H1 (cell line): ENCODE measurements at regions not wholly inside any gene's neighbourhood (a gene's known extent, or its start where the extent isn't known, plus 50 kb on each side); places are given as distances from the start of the nearest gene placed in this dataset.

ENCODE experiments used
- CTCF ChIA-PET: fragments of 300-600 bp; sonication (Branson Sonifier 250); formaldehyde crosslinking; loops from one replicate; lab custom pipeline; 2021; ENCODE audit not compliant: partially characterized antibody; lab: Charles Lee
- POLR2A ChIA-PET: fragments of 300-600 bp; sonication (Branson Sonifier 250); formaldehyde crosslinking; loops from one replicate; lab custom pipeline; 2021; ENCODE audit warnings: inconsistent platforms; ENCODE audit not compliant: partially characterized antibody; lab: Charles Lee
- DNase-seq, 2 experiments: peaks; one replicate each; pipeline versions ENCODE4 v3.0.0 to v3.0.0-alpha.2; 2010 to 2022; ENCODE audit warnings: low spot score in 2 of 2, low read depth in 1 of 2, mixed read lengths in 1 of 2
- FAIRE-seq: peaks from 2 replicates; lab custom pipeline; 2011; peaks lifted over from hg19 to GRCh38; lab: Jason Lieb, UNC
- H2AFZ ChIP-seq: 2 replicates; pipeline ENCODE4 v1.8.1; 2012; ENCODE audit warnings: low read length, inconsistent platforms
- H2AK5ac ChIP-seq: 2 replicates; pipeline ENCODE4 v1.6.1; 2013; ENCODE audit warnings: low read depth, low read length
- H2BK120ac ChIP-seq: replicated peaks from 2 replicates; pipeline ENCODE3; 2013; ENCODE audit warnings: low read depth, low read length, inconsistent platforms
- H2BK12ac ChIP-seq: 2 replicates; pipeline ENCODE4 v1.6.1; 2013; ENCODE audit warnings: low read depth, low read length
- H2BK15ac ChIP-seq: 2 replicates; pipeline ENCODE4 v1.6.1; 2013; ENCODE audit warnings: low read length
- H2BK20ac ChIP-seq: 2 replicates; pipeline ENCODE4 v1.6.1; 2013; ENCODE audit warnings: low read length
- H2BK5ac ChIP-seq: 2 replicates; pipeline ENCODE4 v1.6.1; 2013; ENCODE audit warnings: low read depth, low read length
- H3K14ac ChIP-seq: 2 replicates; pipeline ENCODE4 v1.6.1; 2013; ENCODE audit warnings: inconsistent platforms; ENCODE audit not compliant: insufficient read length
- H3K18ac ChIP-seq: 2 replicates; pipeline ENCODE4 v1.6.1; 2013; ENCODE audit warnings: low read length; ENCODE audit errors: extremely low read depth
- H3K23ac ChIP-seq: 2 replicates; pipeline ENCODE4 v1.6.1; 2013; ENCODE audit warnings: inconsistent platforms; ENCODE audit not compliant: insufficient read length
- H3K23me2 ChIP-seq: 2 replicates; pipeline ENCODE4 v1.6.1; 2013; ENCODE audit warnings: low read depth, low read length
- H3K27ac ChIP-seq: 2 replicates; pipeline ENCODE4 v1.6.1; 2011; ENCODE audit warnings: low read depth, low read length, inconsistent platforms
- H3K27me3 ChIP-seq, 4 experiments: replicated peaks in 1 of 4; 1 replicate in 1 of 4; 2 replicates in 3 of 4; pipeline versions ENCODE4 v1.6.1 to v1.8.1; 2011 to 2013; ENCODE audit warnings: low read length in 3 of 4, mild to moderate bottlenecking in 3 of 4, inconsistent platforms in 2 of 4, mixed read lengths in 2 of 4, moderate library complexity in 1 of 4; ENCODE audit not compliant: control insufficient read depth in 3 of 4, insufficient read depth in 3 of 4; ENCODE audit errors: extremely low read depth in 1 of 4
- H3K36me3 ChIP-seq, 4 experiments: 2 replicates each; pipeline versions ENCODE4 v1.6.1 to v1.8.1; 2011 to 2013; ENCODE audit warnings: mild to moderate bottlenecking in 4 of 4, low read length in 3 of 4, moderate library complexity in 2 of 4, control low read depth in 1 of 4, inconsistent platforms in 1 of 4; ENCODE audit not compliant: insufficient read depth in 4 of 4, control insufficient read depth in 2 of 4
- H3K4ac ChIP-seq: replicated peaks from 2 replicates; pipeline ENCODE3; 2013; ENCODE audit warnings: low read length, low read depth, mixed read lengths, inconsistent platforms; ENCODE audit not compliant: insufficient read length
- H3K4me1 ChIP-seq, 4 experiments: replicated peaks in 1 of 4; 1 replicate in 1 of 4; 2 replicates in 3 of 4; pipeline versions ENCODE4 v1.6.1 to v1.8.1; 2011 to 2013; ENCODE audit warnings: low read length in 3 of 4, inconsistent platforms in 2 of 4, mixed read lengths in 1 of 4; ENCODE audit not compliant: insufficient read depth in 4 of 4, control insufficient read depth in 3 of 4
- H3K4me2 ChIP-seq, 2 experiments: 2 replicates each; pipeline versions ENCODE4 v1.6.1 to v1.8.1; 2011 to 2013; ENCODE audit warnings: low read depth in 2 of 2, low read length in 2 of 2, control low read depth in 1 of 2, inconsistent platforms in 1 of 2, mild to moderate bottlenecking in 1 of 2; ENCODE audit not compliant: insufficient read depth in 1 of 2
- H3K4me3 ChIP-seq, 4 experiments: fragments of 200-600, 300-600 bp in 1 of 4; sonication (generic), shearing (Covaris generic), sonication (Bioruptor Twin) in 1 of 4; 2 replicates each; pipeline versions ENCODE4 v1.5.1 to v1.8.1; 2011 to 2016; ENCODE audit warnings: low read length in 4 of 4, low read depth in 3 of 4, control low read depth in 2 of 4, inconsistent platforms in 2 of 4, mild to moderate bottlenecking in 2 of 4, mixed read lengths in 1 of 4, moderate library complexity in 1 of 4; ENCODE audit not compliant: insufficient read depth in 2 of 4; ENCODE audit errors: extremely low read depth in 1 of 4
- H3K56ac ChIP-seq: replicated peaks from 2 replicates; pipeline ENCODE3; 2013; ENCODE audit warnings: low read depth, mild to moderate bottlenecking, mixed read lengths, low read length, inconsistent platforms; ENCODE audit not compliant: insufficient read length
- H3K79me1 ChIP-seq: 2 replicates; pipeline ENCODE4 v1.6.1; 2013; ENCODE audit warnings: low read depth, low read length, control low read depth
- H3K79me2 ChIP-seq, 2 experiments: 2 replicates each; pipeline versions ENCODE4 v1.6.1 to v1.8.1; 2012 to 2013; ENCODE audit warnings: low read length in 2 of 2, mild to moderate bottlenecking in 2 of 2, inconsistent platforms in 1 of 2; ENCODE audit not compliant: insufficient read depth in 2 of 2, control insufficient read depth in 1 of 2
- H3K9ac ChIP-seq, 4 experiments: replicated peaks in 1 of 4; 1 replicate in 1 of 4; 2 replicates in 3 of 4; pipeline versions ENCODE4 v1.6.1 to v1.8.1; 2011 to 2013; ENCODE audit warnings: low read depth in 3 of 4, low read length in 3 of 4, control low read depth in 2 of 4, mild to moderate bottlenecking in 2 of 4, moderate library complexity in 2 of 4, inconsistent platforms in 1 of 4; ENCODE audit errors: extremely low read depth in 1 of 4
- H3K9me3 ChIP-seq, 2 experiments: 2 replicates each; pipeline versions ENCODE4 v1.6.1 to v1.8.1; 2012 to 2013; ENCODE audit warnings: mild to moderate bottlenecking in 2 of 2, moderate library complexity in 2 of 2, control low read depth in 1 of 2, inconsistent platforms in 1 of 2, low read depth in 1 of 2, low read length in 1 of 2, mixed read lengths in 1 of 2; ENCODE audit not compliant: insufficient read depth in 2 of 2
- H4K20me1 ChIP-seq, 2 experiments: replicated peaks in 1 of 2; 2 replicates each; pipeline versions ENCODE3 to v1.8.1; 2011 to 2013; ENCODE audit warnings: inconsistent platforms in 2 of 2, low read length in 2 of 2, mild to moderate bottlenecking in 1 of 2; ENCODE audit not compliant: insufficient read depth in 2 of 2, control insufficient read depth in 1 of 2
- H4K5ac ChIP-seq: 2 replicates; pipeline ENCODE4 v1.6.1; 2013; ENCODE audit warnings: low read length, low read depth, mixed read lengths, inconsistent platforms; ENCODE audit not compliant: insufficient read length
- H4K8ac ChIP-seq: 2 replicates; pipeline ENCODE4 v1.8.0; 2013; ENCODE audit warnings: mild to moderate bottlenecking, moderate library complexity, low read length, inconsistent platforms; ENCODE audit not compliant: insufficient read depth; ENCODE audit errors: extremely low read depth
- H4K91ac ChIP-seq: replicated peaks from 2 replicates; pipeline ENCODE3; 2013; ENCODE audit warnings: low read length, mixed read lengths, inconsistent platforms; ENCODE audit not compliant: insufficient read length
- GABPA ChIP-seq: IDR thresholded peaks from 2 replicates; pipeline ENCODE4 v1.6.1; 2011; ENCODE audit warnings: mild to moderate bottlenecking, low read length, moderate library complexity, borderline replicate concordance; ENCODE audit not compliant: insufficient read depth
- RAD21 ChIP-seq, 2 experiments: IDR thresholded peaks in 1 of 2; conservative IDR thresholded peaks in 1 of 2; 2 replicates each; pipeline ENCODE4 v1.6.1; 2011; ENCODE audit warnings: low read depth in 2 of 2, low read length in 2 of 2, improper control_type of control experiment in 1 of 2, inconsistent platforms in 1 of 2, mild to moderate bottlenecking in 1 of 2, moderate library complexity in 1 of 2
- WGBS, 2 experiments: shearing (Covaris generic) in 1 of 2; methylation state at CpG; one replicate each; pipeline versions ENCODE4 v1.1.6 to v1.1.7; 2013 to 2015; ENCODE audit warnings: low lambda C conversion rate in 2 of 2, mixed read lengths in 2 of 2, inconsistent platforms in 1 of 2, low coverage in 1 of 2, missing lambda C conversion rate in 1 of 2; ENCODE audit not compliant: insufficient replicate concordance in 2 of 2, insufficient coverage in 1 of 2, insufficient read length in 1 of 2; ENCODE audit errors: extremely low coverage in 1 of 2, missing lambda C conversion rate in 1 of 2; 5-methylcytosine and 5-hydroxymethylcytosine counted together

- H4K8ac ChIP-seq = no peak overlapping the region
- H3K4me3 ChIP-seq = no peak overlapping the region
- H3K9me3 ChIP-seq = no peaks in the 10 kb centered on the region
- H3K27me3 ChIP-seq = no peaks in the 10 kb centered on the region
- H3K4me1 ChIP-seq = no peaks in the 10 kb centered on the region
- H3K56ac ChIP-seq = no peak overlapping the region
- H4K5ac ChIP-seq = no peak overlapping the region
- H3K23me2 ChIP-seq = peaks cover 2% of the 10 kb centered on the region; the same call in 1 of the 2 replicates
- POLR2A ChIA-PET = no interaction called here
- no peak overlapping the region for H3K4me2 ChIP-seq
- FAIRE-seq (no peak), DNase-seq (no peak)
- no peak overlapping the region for H4K91ac ChIP-seq
- 94% methylated on average over 2 of the region's 2 CpGs; no CpG with 5 or more reads in 1 of the 2 experiments for WGBS, 2 experiments
- H4K20me1 ChIP-seq = no peaks in the 10 kb centered on the region
- no peak overlapping the region for H3K27ac ChIP-seq
- no peak overlapping the region for H2BK20ac ChIP-seq
- no peak overlapping the region for H2BK15ac ChIP-seq
- H2BK120ac ChIP-seq = no peak overlapping the region
- H3K4ac ChIP-seq = no peak overlapping the region
- CTCF ChIA-PET = interaction anchor here (1.5 kb wide), 1 partner anchor 9 kb away, joined by 3 read pairs; no protein-coding TSS in a partner anchor
- H3K79me2 ChIP-seq = no peaks in the 10 kb centered on the region
- H2AFZ ChIP-seq = no peak overlapping the region
- no peak overlapping the region for H3K23ac ChIP-seq
- H3K36me3 ChIP-seq = no peaks in the 10 kb centered on the region
- H3K79me1 ChIP-seq = no peaks in the 10 kb centered on the region
- H2BK5ac ChIP-seq = no peak overlapping the region
- H3K9ac ChIP-seq = no peak overlapping the region
- no peak overlapping the region for H3K14ac ChIP-seq
- no peak overlapping the region for H2BK12ac ChIP-seq
- no peak overlapping the region for H2AK5ac ChIP-seq
- H3K18ac ChIP-seq = no peak overlapping the region
- TF ChIP-seq RAD21 (IDR thresholded peaks at IDR 0.05 in 1 of 2, conservative IDR thresholded peaks at IDR 0.05 in 1 of 2; ENCODE audit: low read depth in 2 of 2, low read length in 2 of 2) (no peak), GABPA (no peak)
Measured at GRCh38 chr18:25705650-25706049, 353.7 kb upstream of the ZNF521 start.
